Smooth muscle cell (in vitro differentiated cells): ENCODE measurements at regions not wholly inside any gene's neighbourhood (a gene's known extent, or its start where the extent isn't known, plus 50 kb on each side); places are given as distances from the start of the nearest gene placed in this dataset.

Source experiments
- DNase-seq: peaks from one replicate; lab custom pipeline; 2025; ENCODE audit not compliant: unreplicated experiment; lab: John Stamatoyannopoulos, UW
- H2AFZ ChIP-seq: fragments of 200-600 bp; sonication (generic); 2 replicates; pipeline ENCODE4 v1.6.0; 2016; ENCODE audit warnings: antibody characterized with exemption, low read depth, mild to moderate bottlenecking
- H3F3A ChIP-seq: fragments of 200-600 bp; sonication (generic); 2 replicates; pipeline ENCODE4 v1.6.0; 2017; ENCODE audit warnings: antibody characterized with exemption, low read depth
- H3K27ac ChIP-seq: fragments of 200-600 bp; sonication (generic); 2 replicates; pipeline ENCODE4 v1.5.1; 2016; ENCODE audit warnings: low read depth, mild to moderate bottlenecking
- H3K27me3 ChIP-seq: fragments of 200-600 bp; sonication (generic); 2 replicates; pipeline ENCODE4 v1.6.1; 2016; ENCODE audit warnings: low read depth, mild to moderate bottlenecking
- H3K36me3 ChIP-seq: fragments of 200-600 bp; sonication (generic); 2 replicates; pipeline ENCODE4 v1.5.1; 2016; ENCODE audit warnings: low read depth
- H3K4me1 ChIP-seq: fragments of 200-600 bp; sonication (generic); 2 replicates; pipeline ENCODE4 v1.5.1; 2016; ENCODE audit warnings: low read depth
- H3K4me2 ChIP-seq: fragments of 200-600 bp; sonication (generic); 2 replicates; pipeline ENCODE4 v1.6.0; 2016; ENCODE audit warnings: mild to moderate bottlenecking
- H3K4me3 ChIP-seq: fragments of 200-600 bp; sonication (generic); 2 replicates; pipeline ENCODE4 v1.5.1; 2016; ENCODE audit warnings: mild to moderate bottlenecking
- H3K79me2 ChIP-seq: fragments of 200-600 bp; sonication (generic); 2 replicates; pipeline ENCODE4 v1.6.0; 2016; ENCODE audit warnings: low read depth, mild to moderate bottlenecking
- H3K9ac ChIP-seq: fragments of 200-600 bp; sonication (generic); 2 replicates; pipeline ENCODE4 v1.6.0; 2016; ENCODE audit warnings: low read depth
- H3K9me3 ChIP-seq: fragments of 200-600 bp; sonication (generic); replicated peaks from 2 replicates; pipeline ENCODE4 v1.5.1; 2016; ENCODE audit warnings: low read depth
- H4K20me1 ChIP-seq: fragments of 200-600 bp; sonication (generic); 2 replicates; pipeline ENCODE4 v1.6.0; 2016; ENCODE audit warnings: low read depth
- CTCF ChIP-seq: fragments of 200-600 bp; sonication (generic); IDR thresholded peaks from 2 replicates; pipeline ENCODE4 v1.5.1; 2017; ENCODE audit warnings: borderline replicate concordance, mild to moderate bottlenecking, antibody characterized with exemption; ENCODE audit not compliant: insufficient read depth, poor library complexity, severe bottlenecking
- WGBS: methylation state at CpG from one replicate; pipeline ENCODE4 v1.1.7; 2016; ENCODE audit warnings: low lambda C conversion rate; 5-methylcytosine and 5-hydroxymethylcytosine counted together

- Histone ChIP-seq H3K79me2 (no peaks in the 10 kb centered on the region), H3K4me3 (no peak overlapping the region), H3F3A (no peaks in the 10 kb centered on the region), H3K9ac (no peak overlapping the region), H3K36me3 (no peaks in the 10 kb centered on the region), H4K20me1 (no peaks in the 10 kb centered on the region), H3K4me1 (no peaks in the 10 kb centered on the region), H2AFZ (no peak overlapping the region), H3K4me2 (no peak overlapping the region), H3K9me3 (no peaks in the 10 kb centered on the region), H3K27me3 (no peaks in the 10 kb centered on the region), H3K27ac (no peak overlapping the region)
- no peak for DNase-seq
- WGBS: 95% methylated on average over 2 of the region's 2 CpGs
- no peak for TF ChIP-seq CTCF
Measured at GRCh38 chr4:68744368-68744767, 71.4 kb upstream of the UGT2B10 start.

GRCh38 chr4:68748181-68748991 is 67.4 kb upstream of the UGT2B10 start:
- H4K20me1 ChIP-seq: no peaks in the 10 kb centered on the region
- H3K4me1 ChIP-seq: no peaks in the 10 kb centered on the region
- no peaks in the 10 kb centered on the region for H3K36me3 ChIP-seq
- no peaks in the 10 kb centered on the region for H3K27me3 ChIP-seq
- no peak overlapping the region for H3K9ac ChIP-seq
- peak overlapping the region; percentile 21 for H3K4me2 ChIP-seq
- no peak for DNase-seq
- H2AFZ ChIP-seq: peak overlapping the region; percentile 70
- no peaks in the 10 kb centered on the region for H3K79me2 ChIP-seq
- TF ChIP-seq CTCF: no peak
- no peaks in the 10 kb centered on the region for H3F3A ChIP-seq
- H3K9me3 ChIP-seq: no peaks in the 10 kb centered on the region
- 76% methylated on average over 8 of the region's 8 CpGs for WGBS
- H3K27ac ChIP-seq: peak overlapping the region; percentile 49
- no peak overlapping the region for H3K4me3 ChIP-seq

GRCh38 chr4:68750555-68750954 is 65.2 kb upstream of the UGT2B10 start:
- H3K4me2 ChIP-seq: no peak overlapping the region
- no peaks in the 10 kb centered on the region for H3K9me3 ChIP-seq
- H3K36me3 ChIP-seq: no peaks in the 10 kb centered on the region
- TF ChIP-seq CTCF: no peak
- no peak overlapping the region for H2AFZ ChIP-seq
- no peaks in the 10 kb centered on the region for H3K27me3 ChIP-seq
- no peaks in the 10 kb centered on the region for H3F3A ChIP-seq
- no peaks in the 10 kb centered on the region for H3K4me1 ChIP-seq
- no peak overlapping the region for H3K27ac ChIP-seq
- H3K79me2 ChIP-seq: no peaks in the 10 kb centered on the region
- DNase-seq: no peak
- H3K4me3 ChIP-seq: no peak overlapping the region
- no peak overlapping the region for H3K9ac ChIP-seq
- no peaks in the 10 kb centered on the region for H4K20me1 ChIP-seq

GRCh38 chr4:68751138-68751537 is 64.7 kb upstream of the UGT2B10 start:
- no peaks in the 10 kb centered on the region for H4K20me1 ChIP-seq
- H2AFZ ChIP-seq: no peak overlapping the region
- no peaks in the 10 kb centered on the region for H3K9me3 ChIP-seq
- no peaks in the 10 kb centered on the region for H3F3A ChIP-seq
- 70% methylated on average over 4 of the region's 4 CpGs for WGBS
- no peak for DNase-seq
- no peak for TF ChIP-seq CTCF
- H3K79me2 ChIP-seq: no peaks in the 10 kb centered on the region
- H3K27me3 ChIP-seq: no peaks in the 10 kb centered on the region
- H3K27ac ChIP-seq: no peak overlapping the region
- no peaks in the 10 kb centered on the region for H3K4me1 ChIP-seq
- no peak overlapping the region for H3K9ac ChIP-seq
- no peak overlapping the region for H3K4me2 ChIP-seq
- H3K4me3 ChIP-seq: no peak overlapping the region
- H3K36me3 ChIP-seq: no peaks in the 10 kb centered on the region
